HG03469 (cell line): ENCODE measurements at regions not wholly inside any gene's neighbourhood (a gene's known extent, or its start where the extent isn't known, plus 50 kb on each side); places are given as distances from the start of the nearest gene placed in this dataset.
A peak's percentile ranks its signal among the peaks of the same experiment; 100 is the strongest.
"Not testable (repeated sequence)": the region's sequence is repeated elsewhere in the genome, so short reads cannot be mapped to it uniquely, and the experiment has no call there.

ENCODE experiments used
- ATAC-seq: cut with Tn5 transposase; IDR thresholded peaks from one replicate; pipeline ENCODE4 v1.9.1; 2021; ENCODE audit warnings: mild to moderate bottlenecking, moderate library complexity, moderate number of reproducible peaks; ENCODE audit not compliant: unreplicated experiment

GRCh38 chr12:31162896-31163560 lies 89.4 kb downstream of the DDX11 start:
- not testable (repeated sequence) for ATAC-seq

GRCh38 chr12:31174293-31174692 lies 100.6 kb downstream of the DDX11 start:
- not testable (repeated sequence) for ATAC-seq

- ATAC-seq: not testable (repeated sequence)
Observed at GRCh38 chr12:31177514-31177913, 103.9 kb downstream of the DDX11 start.

- ATAC-seq: not testable (repeated sequence)
Observed at GRCh38 chr12:31178875-31179274, 105.2 kb downstream of the DDX11 start.

- ATAC-seq: not testable (repeated sequence)
Observed at GRCh38 chr12:31179627-31180237, 106.1 kb downstream of the DDX11 start.

GRCh38 chr12:31182571-31182970 lies 108.9 kb downstream of the DDX11 start:
- not testable (repeated sequence) for ATAC-seq

- not testable (repeated sequence) for ATAC-seq
Observed at GRCh38 chr12:31183107-31183506, 109.4 kb downstream of the DDX11 start.

GRCh38 chr12:31183899-31184298 lies 110.2 kb downstream of the DDX11 start:
- not testable (repeated sequence) for ATAC-seq

- not testable (repeated sequence) for ATAC-seq
Observed at GRCh38 chr12:31184667-31185066, 111.0 kb downstream of the DDX11 start.

- ATAC-seq: not testable (repeated sequence)
Observed at GRCh38 chr12:31192689-31193088, 119.0 kb downstream of the DDX11 start.

GRCh38 chr12:31195620-31196019 lies 122.0 kb downstream of the DDX11 start:
- not testable (repeated sequence) for ATAC-seq

- ATAC-seq: not testable (repeated sequence)
Observed at GRCh38 chr12:31199476-31199875, 125.8 kb downstream of the DDX11 start.

GRCh38 chr12:31201382-31201781 lies 124.6 kb downstream of the SINHCAF start:
- ATAC-seq: no peak

- no peak for ATAC-seq
Observed at GRCh38 chr12:31203261-31203660, 122.7 kb downstream of the SINHCAF start.

- peak; percentile 89 for ATAC-seq
Observed at GRCh38 chr12:31205054-31205453, 120.9 kb downstream of the SINHCAF start.

GRCh38 chr12:31206038-31206670 lies 119.8 kb downstream of the SINHCAF start:
- ATAC-seq: no peak

GRCh38 chr12:31207799-31208465 lies 118.0 kb downstream of the SINHCAF start:
- no peak for ATAC-seq

- ATAC-seq: no peak
Observed at GRCh38 chr12:31210104-31210503, 115.8 kb downstream of the SINHCAF start.

GRCh38 chr12:31210541-31210940 lies 115.4 kb downstream of the SINHCAF start:
- ATAC-seq: no peak

GRCh38 chr12:31214626-31215517 lies 111.1 kb downstream of the SINHCAF start:
- ATAC-seq: no peak
